HuH-7 (cell line): ENCODE measurements at regions not wholly inside any gene's neighbourhood (a gene's known extent, or its start where the extent isn't known, plus 50 kb on each side); places are given as distances from the start of the nearest gene placed in this dataset.

Experiments
- DNase-seq: peaks from one replicate; pipeline ENCODE4 v3.0.0; 2011; ENCODE audit warnings: low spot score

- DNase-seq, result no peak
These were observed 897.2 kb downstream of the TBC1D22A start for GRCh38 chr22:47659467-47660223.

DNA sequence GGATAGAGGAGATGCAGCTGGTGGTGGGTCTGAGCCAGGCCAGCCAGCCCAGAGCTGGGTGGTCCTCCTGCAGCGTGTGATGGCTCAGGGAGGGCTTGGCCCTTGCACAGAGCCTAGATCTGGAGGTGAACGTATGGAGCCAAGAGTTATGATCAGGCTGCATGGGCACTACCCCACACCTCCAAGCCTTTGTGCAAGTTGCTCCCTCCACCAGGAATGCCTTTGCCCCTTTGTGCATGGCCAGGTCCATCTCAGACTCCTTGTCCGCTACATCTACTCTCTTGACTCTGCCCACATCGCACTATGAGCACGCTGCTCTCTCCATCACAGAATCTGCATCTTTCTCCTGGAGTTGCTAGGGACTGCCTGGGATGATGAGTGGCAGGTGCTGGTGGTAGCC is 895.7 kb downstream of the TBC1D22A start:
- DNase-seq, result no peak

- no peak for DNase-seq
These were observed 894.8 kb downstream of the TBC1D22A start for GRCh38 chr22:47657224-47657623.

- no peak for DNase-seq
These were observed 894.4 kb downstream of the TBC1D22A start for GRCh38 chr22:47656806-47657205.

DNA sequence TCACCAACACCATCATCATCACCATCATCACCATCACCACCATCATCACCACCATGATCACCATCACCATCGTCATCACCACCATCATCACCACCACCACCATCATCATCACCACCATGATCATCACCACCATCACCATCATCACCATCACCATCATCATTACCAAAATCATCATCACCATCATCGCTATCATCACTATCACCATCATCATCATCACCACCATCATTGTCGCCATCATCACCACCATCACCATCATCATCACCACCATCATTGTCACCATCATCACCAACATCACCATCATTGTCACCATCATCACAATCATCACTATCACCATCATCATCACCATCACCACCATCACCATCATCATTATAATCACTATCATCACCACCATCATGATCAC is 893.5 kb downstream of the TBC1D22A start:
- DNase-seq, result no peak

DNA sequence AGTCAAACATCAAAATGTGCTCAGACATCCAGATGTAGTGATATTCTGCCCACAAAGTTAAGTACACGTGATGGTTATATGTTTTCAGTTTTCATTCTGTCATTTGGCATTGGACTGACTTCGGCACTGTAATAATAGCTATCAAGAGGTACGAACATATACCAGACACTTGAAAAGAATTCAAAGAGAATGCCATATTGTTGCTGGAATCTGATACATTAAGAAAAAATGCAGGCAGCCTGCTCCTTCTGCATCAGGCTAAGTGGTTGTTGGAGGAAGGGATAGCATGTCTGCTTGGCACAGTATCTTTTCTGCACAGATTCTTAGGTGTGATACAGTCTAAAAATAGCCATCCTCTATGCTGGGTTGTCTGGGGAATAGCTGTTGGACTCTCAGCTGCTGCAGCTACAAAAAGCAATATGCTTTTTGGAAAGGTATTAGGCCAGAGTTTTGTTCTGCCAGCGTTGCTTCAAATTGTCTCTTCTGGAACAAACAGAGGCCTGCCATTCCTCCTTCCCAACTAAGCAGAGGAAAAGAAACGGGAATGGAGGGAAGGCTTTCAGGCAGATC is 892.6 kb downstream of the TBC1D22A start:
- DNase-seq, result no peak

GRCh38 chr22:47653921-47654320 is 891.5 kb downstream of the TBC1D22A start:
- no peak for DNase-seq

DNA sequence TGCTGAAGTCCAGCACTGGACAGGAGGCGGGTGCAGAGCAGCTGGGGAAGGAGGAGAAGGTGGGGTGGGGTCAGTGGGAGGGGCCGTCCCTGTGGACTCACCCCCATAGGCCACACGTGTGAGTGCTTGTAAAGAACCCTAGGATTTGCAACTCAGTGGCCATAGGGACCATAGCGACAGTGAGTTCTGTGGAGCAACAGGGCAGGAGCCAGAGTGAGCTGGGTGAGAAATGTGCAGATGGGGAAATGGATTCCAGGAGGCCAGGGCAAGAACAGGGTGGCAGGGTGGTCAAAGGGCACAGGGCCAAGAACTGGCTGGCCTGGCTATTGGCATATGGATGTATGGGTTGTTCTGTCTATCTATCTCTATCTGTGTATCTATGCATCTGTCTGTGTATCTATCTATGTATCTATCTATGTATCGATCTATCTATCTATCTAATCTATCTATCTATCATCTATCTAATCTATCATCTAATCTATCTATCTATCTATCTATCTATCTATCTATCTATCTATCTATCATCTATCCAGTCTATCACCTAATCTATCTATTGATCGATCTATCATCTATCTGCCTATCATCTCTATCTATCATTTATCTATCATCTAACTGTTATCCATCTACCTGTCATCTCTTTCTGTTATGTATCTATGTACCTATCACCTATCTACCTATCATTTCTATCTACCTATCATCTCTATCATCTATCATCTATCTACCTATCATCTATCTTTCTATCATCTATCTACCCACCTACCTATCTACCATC is 889.0 kb downstream of the TBC1D22A start:
- DNase-seq, result no peak

GRCh38 chr22:47647720-47648119 is 885.3 kb downstream of the TBC1D22A start:
- no peak for DNase-seq

- DNase-seq, result no peak
These were observed 884.7 kb downstream of the TBC1D22A start for GRCh38 chr22:47647181-47647580.

DNA sequence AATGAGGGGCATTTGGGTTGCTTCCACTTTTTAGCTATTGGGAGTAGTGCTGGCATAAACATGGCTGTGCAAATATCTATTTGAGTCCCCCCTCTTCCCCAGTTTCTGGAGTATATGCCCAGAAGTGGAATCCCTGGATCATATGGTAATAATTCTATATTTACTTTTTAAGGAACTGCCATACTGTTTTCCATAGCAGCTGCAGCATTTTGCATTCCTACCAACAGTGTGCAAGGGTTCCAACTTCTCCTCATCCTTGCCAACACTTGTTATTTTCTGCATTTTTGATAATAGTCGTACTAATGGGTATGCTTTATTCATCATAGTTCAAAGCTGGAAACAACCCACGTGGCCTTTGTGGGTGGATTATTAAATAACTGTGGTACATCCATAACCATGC is 883.5 kb downstream of the TBC1D22A start:
- no peak for DNase-seq

- DNase-seq, result no peak
These were observed 883.0 kb downstream of the TBC1D22A start for GRCh38 chr22:47645450-47645914.

DNA sequence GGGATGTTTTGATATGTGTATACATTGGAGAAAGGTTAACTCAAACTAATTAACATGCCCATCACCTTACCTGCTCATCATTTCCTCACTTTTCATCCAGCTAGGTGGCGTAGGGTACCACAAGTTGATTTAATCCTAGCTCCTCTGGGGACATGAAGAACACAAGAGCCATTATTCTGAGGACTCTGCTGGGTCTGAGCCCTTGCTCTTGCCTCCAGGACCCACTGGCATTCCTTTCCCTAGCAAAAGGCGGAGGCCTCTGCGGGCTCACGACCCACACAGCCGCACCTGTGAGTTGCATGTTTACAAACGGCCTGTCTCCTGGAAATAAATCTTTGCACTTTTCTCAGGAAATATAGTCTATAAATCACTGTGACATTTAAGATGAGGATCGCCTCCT is 871.9 kb downstream of the TBC1D22A start:
- no peak for DNase-seq

GRCh38 chr22:47633111-47633510 is 870.7 kb downstream of the TBC1D22A start:
- no peak for DNase-seq

GRCh38 chr22:47632701-47633100 is 870.3 kb downstream of the TBC1D22A start:
- no peak for DNase-seq

DNA sequence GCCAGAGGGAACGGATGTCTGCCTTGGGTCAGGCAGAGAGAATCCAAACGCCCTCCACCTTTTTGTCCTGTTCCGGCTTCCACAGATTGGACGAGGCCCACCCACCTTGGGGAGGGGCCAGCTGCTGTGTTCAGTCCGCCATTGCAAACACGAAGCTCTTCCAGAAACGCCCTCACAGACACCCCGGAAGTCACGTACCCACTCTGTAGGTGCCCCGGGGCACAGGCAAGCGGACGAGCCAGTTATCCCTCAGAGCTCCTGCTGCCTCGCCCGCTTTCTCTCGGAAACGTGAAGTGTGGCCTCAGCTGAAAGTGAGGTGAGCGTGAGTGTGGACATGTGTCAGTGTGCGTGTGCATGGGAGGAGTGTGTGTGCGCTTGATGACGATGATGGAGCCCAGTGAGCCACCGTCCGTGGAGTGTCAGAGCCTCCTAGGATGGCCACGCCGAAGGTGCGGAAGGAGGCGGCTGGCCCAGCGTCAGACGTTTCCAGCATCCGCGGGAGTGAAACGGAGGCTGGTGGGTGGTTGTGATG is 869.2 kb downstream of the TBC1D22A start:
- DNase-seq, result peak; percentile 64

DNA sequence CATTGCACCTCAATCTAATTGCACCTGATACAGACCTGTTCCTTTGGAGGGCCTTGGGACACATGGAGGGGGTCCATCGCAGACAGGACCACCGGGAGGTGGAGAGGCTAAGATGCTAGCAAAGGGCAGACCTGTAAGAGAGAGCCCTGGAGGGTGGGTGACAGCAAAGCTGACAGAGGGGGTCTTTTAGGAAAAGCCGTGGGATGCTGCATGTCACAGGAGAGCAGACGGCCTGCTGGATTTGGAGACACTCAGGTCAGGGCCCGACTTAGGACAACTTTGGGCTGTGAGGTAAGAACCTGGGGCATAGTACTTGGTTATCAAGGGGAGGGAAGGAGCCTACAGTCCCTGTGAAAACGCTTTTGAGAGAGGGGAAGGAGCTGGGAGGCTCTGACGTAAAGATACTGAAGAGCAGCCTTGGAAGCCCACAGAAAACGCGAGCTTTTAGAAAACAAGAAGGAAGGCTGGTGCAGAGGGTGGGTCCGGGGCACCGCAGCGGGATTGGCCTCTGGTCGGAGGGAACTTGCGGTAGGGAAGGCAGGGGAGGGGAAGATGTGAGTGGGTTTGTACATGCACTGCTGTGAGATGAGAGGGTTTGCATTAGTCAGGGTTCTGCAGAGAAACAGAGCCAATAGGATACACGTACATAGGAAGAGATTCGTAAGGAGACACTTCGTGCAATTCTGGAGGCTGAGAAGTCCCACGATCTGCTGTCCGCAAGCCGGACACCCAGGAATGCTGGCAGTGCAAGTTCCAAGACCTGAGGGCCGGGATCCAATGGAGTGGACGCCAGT is 868.5 kb downstream of the TBC1D22A start:
- no peak for DNase-seq

DNA sequence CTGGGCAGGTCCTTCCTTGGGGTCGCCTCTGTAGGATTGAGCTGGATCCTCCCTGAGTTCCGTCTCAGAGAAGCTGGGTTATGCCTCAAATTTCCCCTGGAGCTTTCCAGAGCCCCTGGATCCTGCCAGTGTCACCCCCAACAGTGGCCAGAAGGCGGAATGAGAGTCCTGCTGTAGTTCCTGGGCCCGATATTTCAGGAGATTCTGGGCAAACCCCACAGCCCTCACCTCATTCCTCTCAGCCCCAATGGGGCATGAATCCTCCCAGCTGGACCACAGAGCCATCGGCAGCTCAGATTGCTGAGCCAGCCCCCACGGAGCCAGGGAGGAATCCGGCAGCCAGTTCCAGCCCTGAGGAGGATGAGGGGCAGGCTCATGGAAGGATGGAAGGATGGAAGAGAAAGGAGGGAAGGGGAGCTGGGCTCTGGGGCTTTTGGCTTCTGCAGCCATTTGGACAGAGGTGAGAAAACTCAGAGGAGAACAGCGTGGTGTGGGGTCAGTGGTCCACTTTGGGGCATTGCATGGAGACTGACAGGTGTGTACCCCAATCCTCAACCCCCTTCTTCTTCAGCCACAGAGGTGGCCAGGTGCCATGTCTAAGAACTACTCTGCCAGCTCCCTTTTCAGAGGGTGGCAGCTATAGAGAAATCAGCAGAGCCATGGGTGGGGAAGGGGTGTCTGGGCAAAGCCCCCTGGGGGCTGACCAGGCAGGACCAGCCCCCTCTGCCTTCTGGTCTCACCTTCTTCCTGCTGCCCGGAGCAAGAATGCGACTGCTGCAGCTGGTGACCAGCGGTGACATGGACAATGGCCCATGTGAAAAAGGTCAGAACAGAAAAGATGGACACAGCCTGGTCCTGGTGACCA is 867.6 kb downstream of the TBC1D22A start:
- DNase-seq, result no peak

GRCh38 chr22:47629273-47629711 is 866.8 kb downstream of the TBC1D22A start:
- DNase-seq, result no peak

DNA sequence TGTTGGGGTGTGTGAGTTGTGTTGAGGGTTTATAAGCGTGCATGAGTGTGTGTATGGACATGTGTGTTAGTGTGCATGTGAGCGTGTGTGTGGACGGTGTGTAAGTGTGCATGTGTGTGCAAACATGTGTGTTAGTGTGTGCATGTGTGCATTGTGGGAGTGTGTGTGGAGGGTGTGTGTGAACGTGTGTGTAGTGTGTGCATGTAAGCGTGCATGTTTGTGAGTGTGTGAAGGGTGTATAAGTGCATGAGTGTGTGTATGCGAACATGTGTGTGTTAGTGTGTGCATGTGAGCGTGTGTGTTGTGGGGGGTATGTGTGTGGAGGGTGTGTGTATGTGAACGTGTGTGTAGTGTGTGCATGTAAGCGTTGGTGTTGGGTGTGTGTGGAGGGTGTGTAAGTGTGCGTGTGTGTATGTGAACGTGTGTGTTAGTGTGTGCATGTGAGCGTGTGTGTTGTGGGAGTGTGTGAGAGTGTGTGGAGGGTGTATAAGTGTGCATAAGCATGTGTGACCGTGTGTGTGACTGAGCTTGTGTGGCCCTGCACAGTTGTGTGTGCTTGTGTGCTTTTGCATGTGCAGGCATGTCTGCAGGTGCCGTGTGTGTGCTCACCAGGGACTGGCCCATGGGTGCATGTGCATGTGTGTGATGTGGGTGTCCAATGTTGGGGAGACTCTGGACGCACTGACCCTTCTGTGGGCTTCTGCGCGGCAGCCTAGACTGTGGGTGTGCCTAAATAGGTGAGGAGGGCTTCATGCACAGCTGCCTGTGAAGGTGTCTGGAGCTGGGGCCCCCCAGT is 866.2 kb downstream of the TBC1D22A start:
- DNase-seq, result no peak
